HepG2 (cell line): ENCODE measurements at regions not wholly inside any gene's neighbourhood (a gene's known extent, or its start where the extent isn't known, plus 50 kb on each side); places are given as distances from the start of the nearest gene placed in this dataset.

ENCODE experiments used
- ATAC-seq: fragments of 200-7000 bp; cut with Tn5 transposase; 3 replicates; pipeline ENCODE4 v1.9.1; 2020; ENCODE audit warnings: mild to moderate bottlenecking, moderate library complexity
- BruUV-seq: library from RNA; stranded (reverse); fragments of 400-500 nt; replicated peaks from 2 replicates; lab custom pipeline; 2021; lab: Mats Ljungman, UMichigan
- CTCF ChIA-PET: fragments of 300-600 bp; formaldehyde crosslinking; extraction: SDS; loops from one replicate; lab custom pipeline; 2021; ENCODE audit warnings: low total read pairs, inconsistent platforms, low intra/inter-chr PET ratio; lab: Yijun Ruan, JAX
- POLR2A ChIA-PET: fragments of 350-600 bp; sonication (Branson Sonifier 250); formaldehyde crosslinking; loops from one replicate; lab custom pipeline; 2020; ENCODE audit warnings: antibody characterized with exemption, inconsistent platforms; lab: Yijun Ruan, JAX
- DNase-seq: peaks from one replicate; pipeline ENCODE4 v3.0.0-alpha.2; 2015; ENCODE audit warnings: low spot score
- FAIRE-seq: peaks from 3 replicates; lab custom pipeline; 2011; peaks lifted over from hg19 to GRCh38; lab: Jason Lieb, UNC
- H2AFZ ChIP-seq: one replicate; pipeline ENCODE4 v1.6.1; 2011; ENCODE audit warnings: low read length, inconsistent platforms
- H3K27ac ChIP-seq: fragments of 300-600 bp; 3 replicates; pipeline ENCODE4 v1.8.0; 2011; ENCODE audit warnings: mixed run types, mild to moderate bottlenecking, mixed read lengths, low read length, inconsistent platforms; ENCODE audit not compliant: insufficient read depth; ENCODE audit errors: extremely low read length
- H3K27me3 ChIP-seq, 2 experiments: fragments of 200-600 bp in 1 of 2; 2 replicates in 1 of 2; 3 replicates in 1 of 2; pipeline versions ENCODE4 v1.6.0 to v1.8.0; 2011; ENCODE audit warnings: low read length in 2 of 2, mild to moderate bottlenecking in 2 of 2, moderate library complexity in 2 of 2, inconsistent platforms in 1 of 2; ENCODE audit not compliant: insufficient read depth in 2 of 2, control insufficient read depth in 1 of 2
- H3K36me3 ChIP-seq, 2 experiments: fragments of 200-600 bp in 1 of 2; replicated peaks in 1 of 2; 2 replicates in 1 of 2; 3 replicates in 1 of 2; pipeline versions ENCODE4 v1.5.1 to v1.8.0; 2011; ENCODE audit warnings: low read length in 2 of 2, inconsistent platforms in 1 of 2; ENCODE audit not compliant: insufficient read depth in 2 of 2, control insufficient read depth in 1 of 2
- H3K4me1 ChIP-seq: 2 replicates; pipeline ENCODE4 v1.5.1; 2012; ENCODE audit warnings: low read length, inconsistent platforms; ENCODE audit not compliant: insufficient read depth
- H3K4me2 ChIP-seq: 2 replicates; pipeline ENCODE4 v1.6.0; 2011; ENCODE audit warnings: low read depth, low read length, inconsistent platforms
- H3K4me3 ChIP-seq, 3 experiments: fragments of 200-600 bp in 1 of 3; sonication (generic), shearing (Covaris generic) in 1 of 3; replicated peaks in 1 of 3; 2 replicates each; pipeline ENCODE4 v1.5.1; 2011 to 2016; ENCODE audit warnings: low read length in 3 of 3, inconsistent platforms in 2 of 3, low read depth in 2 of 3, mild to moderate bottlenecking in 2 of 3, control low read depth in 1 of 3, mixed read lengths in 1 of 3; ENCODE audit not compliant: insufficient read depth in 1 of 3
- H3K79me2 ChIP-seq: one replicate; pipeline ENCODE4 v1.6.1; 2011; ENCODE audit warnings: low read length, inconsistent platforms; ENCODE audit not compliant: insufficient read depth
- H3K9ac ChIP-seq: 2 replicates; pipeline ENCODE4 v1.6.0; 2011; ENCODE audit warnings: mild to moderate bottlenecking, low read depth, low read length, inconsistent platforms; ENCODE audit not compliant: insufficient read depth
- H3K9me3 ChIP-seq: 2 replicates; pipeline ENCODE4 v1.5.1; 2012; ENCODE audit warnings: mild to moderate bottlenecking, low read length
- H4K20me1 ChIP-seq: 2 replicates; pipeline ENCODE4 v1.6.0; 2011; ENCODE audit warnings: inconsistent platforms, mild to moderate bottlenecking, low read length, moderate library complexity; ENCODE audit not compliant: insufficient read depth
- AGO2 ChIP-seq: fragments of 200-400 bp; formaldehyde crosslinking; optimal IDR thresholded peaks from 2 replicates; pipeline ENCODE3; 2017; ENCODE audit warnings: mild to moderate bottlenecking, low read depth, low read length, moderate library complexity
- CBX5 ChIP-seq: sonication (generic); formaldehyde crosslinking; IDR thresholded peaks from 2 replicates; pipeline ENCODE4 v1.4.0; 2020; ENCODE audit warnings: missing genetic modification reagents, borderline replicate concordance
- CEBPB ChIP-seq: IDR thresholded peaks from 2 replicates; pipeline ENCODE4 v1.6.1; 2011; ENCODE audit warnings: low read depth, low read length, improper control_type of control experiment, borderline replicate concordance
- FOXO4 ChIP-seq: sonication (generic); formaldehyde crosslinking; conservative IDR thresholded peaks from 2 replicates; pipeline ENCODE4 v1.8.1; 2023; ENCODE audit warnings: missing genetic modification reagents
- GPBP1L1 ChIP-seq: sonication (generic); formaldehyde crosslinking; IDR thresholded peaks from 2 replicates; pipeline ENCODE4 v1.5.0; 2020; ENCODE audit warnings: mild to moderate bottlenecking, missing genetic modification reagents
- JUN ChIP-seq: sonication (generic); formaldehyde crosslinking; IDR thresholded peaks from 2 replicates; pipeline ENCODE4 v1.4.0; 2020; ENCODE audit warnings: mild to moderate bottlenecking, missing genetic modification reagents
- KAT7 ChIP-seq: IDR thresholded peaks from 2 replicates; pipeline ENCODE4 v1.6.1; 2018; ENCODE audit warnings: borderline replicate concordance, missing compliant biosample characterization
- MIXL1 ChIP-seq: IDR thresholded peaks from 2 replicates; pipeline ENCODE4 v1.6.1; 2016
- MXI1 ChIP-seq: IDR thresholded peaks from 3 replicates; pipeline ENCODE4 v1.6.1; 2012; ENCODE audit warnings: low read depth, low read length, inconsistent platforms, borderline replicate concordance
- RXRA ChIP-seq: sonication (generic); formaldehyde crosslinking; IDR thresholded peaks from 2 replicates; pipeline ENCODE4 v1.5.1; 2020; ENCODE audit warnings: missing genetic modification reagents
- SALL1 ChIP-seq: sonication (generic); formaldehyde crosslinking; IDR thresholded peaks from 2 replicates; pipeline ENCODE4 v1.8.0; 2022; ENCODE audit warnings: mild to moderate bottlenecking, missing genetic modification reagents
- U2AF2 ChIP-seq: fragments of 200-400 bp; formaldehyde crosslinking; IDR thresholded peaks from 2 replicates; pipeline ENCODE4 v1.6.1; 2017; ENCODE audit warnings: low read depth, mild to moderate bottlenecking, low read length
- ZNF280B ChIP-seq: sonication (generic); formaldehyde crosslinking; IDR thresholded peaks from 2 replicates; pipeline ENCODE4 v1.5.0; 2020; ENCODE audit warnings: missing genetic modification reagents, mild to moderate bottlenecking, borderline replicate concordance
- ZNF678 ChIP-seq: sonication (generic); formaldehyde crosslinking; IDR thresholded peaks from 2 replicates; pipeline ENCODE4 v1.4.0; 2020; ENCODE audit warnings: mild to moderate bottlenecking, missing genetic modification reagents
- ZNF7 ChIP-seq: IDR thresholded peaks from 2 replicates; pipeline ENCODE4 v1.6.1; 2016; ENCODE audit warnings: missing biosample characterization, missing genetic modification reagents
- WGBS: methylation state at CpG from one replicate; pipeline ENCODE4 v1.1.6; 2017; ENCODE audit warnings: low lambda C conversion rate; 5-methylcytosine and 5-hydroxymethylcytosine counted together
- in situ Hi-C: cut with HindIII; loops from 2 replicates; pipeline ENCODE4 v1.10.0; 2017; ENCODE audit warnings: low pct_unique_long_range_greater_than_20kb; ENCODE audit not compliant: extremely low pct_ligation_motif_present
- intact Hi-C: fragments of 100-400 bp; cut with micrococcal nuclease; formaldehyde crosslinking; loops from one replicate; pipeline ENCODE4 v1.10.0; 2022; ENCODE audit not compliant: unreplicated experiment

GRCh38 chr20:40602381-40602780 lies 86.7 kb downstream of the MAFB start:
- no peak overlapping the region for H2AFZ ChIP-seq
- ATAC-seq (no peak), FAIRE-seq (no peak)

More at GRCh38 chr20:40602381-40602780, 86.7 kb downstream of the MAFB start:
- Histone ChIP-seq H3K27ac (no peak overlapping the region), H3K4me3 (no peak overlapping the region), H3K27me3 (no peaks in the 10 kb centered on the region), H3K36me3 (no peaks in the 10 kb centered on the region), H4K20me1 (no peaks in the 10 kb centered on the region), H3K79me2 (no peaks in the 10 kb centered on the region), H3K4me2 (no peak overlapping the region), H3K9ac (no peak overlapping the region), H3K4me1 (no peaks in the 10 kb centered on the region), H3K9me3 (peaks cover 6% of the 10 kb centered on the region)
- DNase-seq, result no peak
- BruUV-seq, result no TSS peak
- WGBS, result 69% methylated on average over 1 of the region's 1 CpG
- TF ChIP-seq GPBP1L1 (CRISPR knock-in tag), result no peak
- TF ChIP-seq ZNF280B (CRISPR knock-in tag), result no peak
- no peak for TF ChIP-seq FOXO4 (CRISPR knock-in tag)
- TF ChIP-seq CBX5 (CRISPR knock-in tag), result no peak
- no peak for TF ChIP-seq ZNF678 (CRISPR knock-in tag)
- no peak for TF ChIP-seq CEBPB
- no peak for TF ChIP-seq RXRA
- no peak for TF ChIP-seq MXI1
- TF ChIP-seq MIXL1 (CRISPR knock-in tag), result no peak
- TF ChIP-seq ZNF7 (CRISPR knock-in tag), result no peak
- no peak for TF ChIP-seq KAT7
- TF ChIP-seq SALL1 (CRISPR knock-in tag), result no peak
- no peak for TF ChIP-seq AGO2
- TF ChIP-seq U2AF2, result no peak
- TF ChIP-seq JUN (CRISPR knock-in tag), result no peak
- ChIA-PET POLR2A (no interaction called here), CTCF (no interaction called here)
- intact Hi-C loops (no loop called here), in situ Hi-C loops (no loop called here)
